Sigmoid colon (tissue), 4 donors: ENCODE measurements at regions not wholly inside any gene's neighbourhood (a gene's known extent, or its start where the extent isn't known, plus 50 kb on each side); places are given as distances from the start of the nearest gene placed in this dataset.

Experiments
- CTCF ChIP-seq, 4 experiments: fragments of 450-650 bp in 3 of 4; fragments of 200-600 bp in 1 of 4; IDR thresholded peaks; one replicate each; pipeline ENCODE4 v1.5.1; 2016 to 2019; ENCODE audit warnings: antibody characterized with exemption in 4 of 4, mild to moderate bottlenecking in 3 of 4, moderate library complexity in 2 of 4
- EP300 ChIP-seq, 4 donors: sonication (generic); formaldehyde crosslinking; IDR thresholded peaks; one replicate each; pipeline ENCODE4 v1.6.1; 2017; ENCODE audit warnings: antibody characterized with exemption in 4 of 4
- POLR2A ChIP-seq, 2 donors: fragments of 450-650 bp; IDR thresholded peaks; one replicate each; pipeline ENCODE4 v1.6.1; 2016; ENCODE audit warnings: antibody characterized with exemption in 2 of 2, mild to moderate bottlenecking in 2 of 2, moderate library complexity in 2 of 2
- POLR2AphosphoS5 ChIP-seq, 4 donors: sonication (generic); formaldehyde crosslinking; IDR thresholded peaks; one replicate each; pipeline ENCODE4 v1.6.1; 2017; ENCODE audit warnings: antibody characterized with exemption in 4 of 4

GRCh38 chr1:105838071-105838470 lies 1218.4 kb upstream of the PRMT6 start:
- TF ChIP-seq CTCF (IDR thresholded peaks at IDR 0.05) (no peak), EP300 (IDR thresholded peaks at IDR 0.05) (no peak), POLR2A (IDR thresholded peaks at IDR 0.05) (no peak), POLR2AphosphoS5 (IDR thresholded peaks at IDR 0.05) (no peak)
